ENCODE measurements at regions not wholly inside any gene's neighbourhood (a gene's known extent, or its start where the extent isn't known, plus 50 kb on each side); places are given as distances from the start of the nearest gene placed in this dataset.

- no peaks in the 10 kb centered on the region for H3K4me1 ChIP-seq (ENCODE audit: control insufficient read depth in 1 of 2, insufficient read depth in 2 of 2, low read length in 2 of 2)
- intact Hi-C loops (cut with micrococcal nuclease), result no loop called here
- no peak overlapping the region for H3K4me2 ChIP-seq (replicated peaks; ENCODE audit: extremely low read depth, low read length, poor library complexity, severe bottlenecking)
- no peak overlapping the region for H3K9ac ChIP-seq (ENCODE audit: insufficient read depth, low read length, poor library complexity, severe bottlenecking)
- Mint-ChIP-seq H3K4me1 (no peaks in the 10 kb centered on the region), H3K4me3 (no peak overlapping the region), H3K9me3 (peaks cover 13 to 55% (median 23%) of the 10 kb centered on the region in 7 donors), H3K27me3 (ENCODE audit: low read depth in 3 of 3) (peaks cover 0 to 3% (median 0%) of the 10 kb centered on the region in 3 donors), H3K27ac (no peak overlapping the region), H3K36me3 (no peaks in the 10 kb centered on the region)
- no peak overlapping the region for H3K27ac ChIP-seq (ENCODE audit: low read depth in 1 of 2, low read length in 2 of 2)
- H3K4me3 ChIP-seq (replicated peaks in 1 of 3; ENCODE audit: low read depth in 2 of 3, low read length in 3 of 3), result no peak overlapping the region
- no peaks in the 10 kb centered on the region for H3K36me3 ChIP-seq (replicated peaks in 1 of 2; ENCODE audit: control insufficient read depth in 1 of 2, insufficient read depth in 2 of 2, low read length in 2 of 2)
- no peaks in the 10 kb centered on the region for H3K79me2 ChIP-seq (ENCODE audit: insufficient read depth, low read length)
- TF ChIP-seq CTCF (IDR thresholded peaks at IDR 0.05), result no peak
- H3K9me3 ChIP-seq (replicated peaks in 1 of 2; ENCODE audit: control insufficient read depth in 1 of 2, insufficient read depth in 1 of 2, low read length in 2 of 2), result peaks cover 42 to 62% of the 10 kb centered on the region in 2 donors
- no peak for DNase-seq
- no peaks in the 10 kb centered on the region for H3K27me3 ChIP-seq (ENCODE audit: control insufficient read depth in 2 of 2, insufficient read depth in 2 of 2, low read length in 2 of 2)
- no peaks in the 10 kb centered on the region for H4K20me1 ChIP-seq (ENCODE audit: insufficient read depth, low read length)
- 86% methylated on average over 3 of the region's 5 CpGs for WGBS (ENCODE audit: insufficient coverage)
- no peak overlapping the region for H2AFZ ChIP-seq (ENCODE audit: insufficient read depth, low read depth, low read length, poor library complexity, severe bottlenecking)
Observed at GRCh38 chr7:71042591-71042990, 89.4 kb upstream of the GALNT17 start.

- no peaks in the 10 kb centered on the region for H3K36me3 ChIP-seq (replicated peaks in 1 of 2; ENCODE audit: control insufficient read depth in 1 of 2, insufficient read depth in 2 of 2, low read length in 2 of 2)
- no CpG with 5 or more reads among the region's 1 CpG for WGBS (ENCODE audit: insufficient coverage)
- no peaks in the 10 kb centered on the region for H3K27me3 ChIP-seq (ENCODE audit: control insufficient read depth in 2 of 2, insufficient read depth in 2 of 2, low read length in 2 of 2)
- TF ChIP-seq CTCF (IDR thresholded peaks at IDR 0.05), result no peak
- peaks cover 33 to 42% of the 10 kb centered on the region in 2 donors for H3K9me3 ChIP-seq (replicated peaks in 1 of 2; ENCODE audit: control insufficient read depth in 1 of 2, insufficient read depth in 1 of 2, low read length in 2 of 2)
- H3K36me3 Mint-ChIP-seq, result no peaks in the 10 kb centered on the region
- no peaks in the 10 kb centered on the region for H3K79me2 ChIP-seq (ENCODE audit: insufficient read depth, low read length)
- no peak overlapping the region for H3K27ac Mint-ChIP-seq
- no peak overlapping the region for H3K4me3 Mint-ChIP-seq
- peaks cover 11 to 33% (median 24%) of the 10 kb centered on the region in 7 donors for H3K9me3 Mint-ChIP-seq
- H3K27me3 Mint-ChIP-seq (ENCODE audit: low read depth in 3 of 3), result no peaks in the 10 kb centered on the region
- DNase-seq, result no peak
- intact Hi-C loops (cut with micrococcal nuclease), result no loop called here
- no peak overlapping the region for H2AFZ ChIP-seq (ENCODE audit: insufficient read depth, low read depth, low read length, poor library complexity, severe bottlenecking)
- H3K4me3 ChIP-seq (replicated peaks in 1 of 3; ENCODE audit: low read depth in 2 of 3, low read length in 3 of 3), result no peak overlapping the region
- no peak overlapping the region for H3K9ac ChIP-seq (ENCODE audit: insufficient read depth, low read length, poor library complexity, severe bottlenecking)
- H3K27ac ChIP-seq (ENCODE audit: low read depth in 1 of 2, low read length in 2 of 2), result no peak overlapping the region
- no peaks in the 10 kb centered on the region for H4K20me1 ChIP-seq (ENCODE audit: insufficient read depth, low read length)
- no peaks in the 10 kb centered on the region for H3K4me1 ChIP-seq (ENCODE audit: control insufficient read depth in 1 of 2, insufficient read depth in 2 of 2, low read length in 2 of 2)
- no peaks in the 10 kb centered on the region for H3K4me1 Mint-ChIP-seq
- no peak overlapping the region for H3K4me2 ChIP-seq (replicated peaks; ENCODE audit: extremely low read depth, low read length, poor library complexity, severe bottlenecking)
Observed at GRCh38 chr7:71050492-71050891, 81.5 kb upstream of the GALNT17 start.

Measured in CD14-positive monocyte (primary cell).